GM20000 (cell line): ENCODE measurements at regions not wholly inside any gene's neighbourhood (a gene's known extent, or its start where the extent isn't known, plus 50 kb on each side); places are given as distances from the start of the nearest gene placed in this dataset.
"Not testable (repeated sequence)": the region's sequence is repeated elsewhere in the genome, so short reads cannot be mapped to it uniquely, and the experiment has no call there.

Experiments
- DNase-seq: peaks from one replicate; pipeline ENCODE4 v3.0.0; 2012; ENCODE audit warnings: low spot score
- TF ChIP-seq, protein P1 (sequence below): IDR thresholded peaks from 2 replicates; pipeline ENCODE4 v1.5.1; 2012; ENCODE audit warnings: mild to moderate bottlenecking, control low read depth; ENCODE audit errors: extremely low read depth, missing control alignments

DNA sequence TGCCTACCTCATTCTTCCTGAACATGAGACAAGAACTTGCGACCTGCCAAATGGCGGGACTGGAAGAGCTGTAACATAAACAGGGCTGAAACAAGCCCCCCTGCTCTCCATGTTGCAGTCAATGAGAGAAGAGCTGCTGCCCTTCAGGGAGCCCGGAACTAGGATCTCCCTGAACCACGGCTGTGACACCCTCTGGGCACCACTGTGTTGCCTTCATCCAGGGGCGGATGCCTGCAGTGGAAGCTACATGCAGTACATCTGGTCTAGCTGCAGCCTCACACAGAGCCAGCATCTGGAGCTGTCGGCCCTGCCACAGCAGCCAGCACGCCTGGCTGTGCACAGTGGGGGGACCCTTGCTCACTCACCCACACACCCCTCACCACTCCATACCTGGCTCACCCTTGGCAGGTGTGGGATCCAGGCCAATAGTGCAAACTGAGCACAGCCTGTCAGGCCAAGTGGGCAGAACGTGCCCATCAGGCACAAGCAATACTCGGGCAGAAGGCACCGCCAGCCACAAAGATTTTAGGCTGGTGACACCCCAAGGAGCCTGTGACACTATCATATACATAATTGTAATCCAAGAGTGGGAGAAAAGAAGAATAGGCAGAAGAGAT is 451.3 kb downstream of the HTR1B start:
- TF ChIP-seq, protein P1, sequence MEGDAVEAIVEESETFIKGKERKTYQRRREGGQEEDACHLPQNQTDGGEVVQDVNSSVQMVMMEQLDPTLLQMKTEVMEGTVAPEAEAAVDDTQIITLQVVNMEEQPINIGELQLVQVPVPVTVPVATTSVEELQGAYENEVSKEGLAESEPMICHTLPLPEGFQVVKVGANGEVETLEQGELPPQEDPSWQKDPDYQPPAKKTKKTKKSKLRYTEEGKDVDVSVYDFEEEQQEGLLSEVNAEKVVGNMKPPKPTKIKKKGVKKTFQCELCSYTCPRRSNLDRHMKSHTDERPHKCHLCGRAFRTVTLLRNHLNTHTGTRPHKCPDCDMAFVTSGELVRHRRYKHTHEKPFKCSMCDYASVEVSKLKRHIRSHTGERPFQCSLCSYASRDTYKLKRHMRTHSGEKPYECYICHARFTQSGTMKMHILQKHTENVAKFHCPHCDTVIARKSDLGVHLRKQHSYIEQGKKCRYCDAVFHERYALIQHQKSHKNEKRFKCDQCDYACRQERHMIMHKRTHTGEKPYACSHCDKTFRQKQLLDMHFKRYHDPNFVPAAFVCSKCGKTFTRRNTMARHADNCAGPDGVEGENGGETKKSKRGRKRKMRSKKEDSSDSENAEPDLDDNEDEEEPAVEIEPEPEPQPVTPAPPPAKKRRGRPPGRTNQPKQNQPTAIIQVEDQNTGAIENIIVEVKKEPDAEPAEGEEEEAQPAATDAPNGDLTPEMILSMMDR: no peak

DNA sequence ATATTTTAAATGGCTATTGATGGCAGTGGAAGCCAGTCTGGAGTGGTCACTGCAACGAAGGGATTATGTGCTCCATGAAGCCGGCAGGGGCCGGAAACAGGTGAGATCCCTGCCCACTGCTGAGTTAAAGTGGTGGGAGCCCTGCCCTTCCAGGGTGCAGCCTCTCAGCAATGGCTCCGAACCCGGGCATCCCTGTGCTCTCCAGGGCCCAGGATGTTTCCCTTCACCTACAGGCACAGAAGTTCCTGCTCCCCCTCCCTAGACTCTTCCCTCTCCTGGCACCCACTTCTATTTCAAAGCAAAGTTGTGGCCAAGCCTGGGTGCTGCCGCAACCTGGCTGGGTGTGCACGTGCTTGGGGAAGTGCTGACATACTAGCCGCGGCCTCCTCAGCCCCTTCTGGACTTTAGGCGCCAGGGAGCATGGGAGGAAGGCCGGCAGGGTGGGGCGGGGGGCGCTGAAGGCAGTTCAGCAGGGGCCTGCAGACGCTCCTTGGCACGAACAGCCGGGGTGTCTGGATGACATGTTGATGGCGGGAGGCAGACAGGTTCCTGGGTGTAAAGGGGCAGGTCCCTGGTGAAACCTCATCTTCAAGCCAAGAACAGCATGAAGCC is 452.3 kb downstream of the HTR1B start:
- no peak for DNase-seq
- TF ChIP-seq, protein P1: no peak

More for the DNA sequence above, 451.3 kb downstream of the HTR1B start:
- no peak for DNase-seq

DNA sequence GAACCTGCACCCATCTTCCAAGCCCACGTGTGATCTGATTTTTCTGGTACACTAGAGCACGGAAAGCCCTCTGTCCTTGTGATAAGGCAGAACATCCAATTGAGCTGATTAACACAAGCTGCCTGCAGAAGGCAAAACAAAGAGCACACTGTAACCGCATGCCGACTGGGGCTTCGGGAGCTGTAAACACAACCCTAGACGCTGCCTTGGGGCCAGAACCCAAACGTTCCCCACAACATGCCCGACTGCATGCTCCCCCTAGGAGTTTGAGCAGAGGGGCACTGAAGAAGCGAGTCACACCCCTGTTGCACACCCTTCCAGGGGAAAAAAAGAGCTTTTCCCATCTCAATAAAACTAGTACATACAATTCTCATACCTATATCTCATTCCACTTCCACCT is 470.7 kb downstream of the HTR1B start:
- TF ChIP-seq, protein P1: no peak
- DNase-seq: no peak

DNA sequence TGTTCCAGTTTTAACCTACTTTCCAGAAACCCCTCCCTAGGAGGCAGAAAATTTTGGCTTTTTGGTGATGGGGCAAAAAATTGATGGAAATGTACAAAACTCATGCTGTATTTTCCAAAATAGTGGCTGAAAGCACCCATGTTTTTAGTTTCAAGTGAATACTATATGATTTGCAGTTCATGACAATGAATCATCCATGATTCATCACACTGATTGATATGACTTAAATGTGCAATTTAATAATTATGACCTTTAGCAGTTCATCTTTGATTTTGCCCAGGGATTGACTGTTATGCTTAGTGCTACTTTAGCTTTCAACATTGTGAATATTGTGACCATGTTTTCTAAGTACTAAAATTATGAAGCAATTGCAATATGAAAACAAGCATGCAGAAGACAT is 478.7 kb downstream of the HTR1B start:
- DNase-seq: no peak
- TF ChIP-seq, protein P1: no peak

DNA sequence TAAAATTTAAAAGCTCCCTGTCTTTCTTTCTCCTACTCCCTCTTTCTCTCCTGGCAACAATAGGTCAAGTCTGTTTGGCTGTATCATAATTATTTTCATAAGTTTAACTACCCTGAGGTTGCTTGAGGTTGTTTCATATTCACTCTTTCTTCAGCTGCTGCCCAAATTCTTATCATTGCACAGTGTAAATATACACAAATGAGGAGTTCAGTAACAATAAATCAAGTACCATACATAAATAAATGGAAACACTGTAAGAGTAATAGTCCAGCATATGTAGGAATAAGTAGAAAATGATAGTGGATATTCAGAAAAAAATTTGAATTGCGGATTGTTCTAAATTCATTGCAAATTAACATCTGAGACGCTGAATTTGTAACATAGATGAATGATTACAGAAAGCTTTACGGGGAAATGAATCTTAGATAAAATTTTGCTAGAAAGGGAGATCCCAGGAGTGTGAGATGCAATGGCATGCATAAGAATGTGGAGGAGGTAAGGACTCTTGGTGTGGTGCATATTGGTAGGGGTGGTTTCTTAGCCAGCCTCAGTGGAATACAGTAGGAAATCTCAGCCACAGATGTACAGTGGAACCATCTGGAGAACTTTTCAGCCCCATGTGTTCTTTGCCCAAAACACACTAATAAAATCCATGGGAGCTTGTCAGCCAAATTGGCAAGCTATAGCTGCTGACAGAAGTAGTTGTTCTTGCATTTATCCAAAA is 480.7 kb downstream of the HTR1B start:
- no peak for DNase-seq
- TF ChIP-seq, protein P1: no peak

DNA sequence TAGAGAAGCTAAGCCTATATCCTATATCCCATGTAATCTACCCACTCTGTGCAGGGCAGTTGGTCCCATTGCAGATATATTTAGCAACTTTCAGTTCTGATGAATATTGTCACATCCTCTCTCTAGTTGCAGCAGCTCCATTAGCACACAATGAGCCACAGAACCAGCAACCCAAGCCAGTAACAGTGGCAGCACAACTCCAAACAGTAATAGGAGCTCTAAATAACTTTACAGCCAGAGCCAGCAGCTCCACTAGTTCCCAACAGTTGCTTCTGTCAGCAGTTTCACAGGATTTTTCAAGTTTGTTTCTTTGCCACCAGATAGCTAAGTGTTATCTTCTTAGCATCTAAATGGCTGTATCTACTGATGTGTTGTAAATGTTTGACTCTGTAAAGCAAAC is 490.8 kb downstream of the HTR1B start:
- TF ChIP-seq, protein P1: no peak
- DNase-seq: no peak

DNA sequence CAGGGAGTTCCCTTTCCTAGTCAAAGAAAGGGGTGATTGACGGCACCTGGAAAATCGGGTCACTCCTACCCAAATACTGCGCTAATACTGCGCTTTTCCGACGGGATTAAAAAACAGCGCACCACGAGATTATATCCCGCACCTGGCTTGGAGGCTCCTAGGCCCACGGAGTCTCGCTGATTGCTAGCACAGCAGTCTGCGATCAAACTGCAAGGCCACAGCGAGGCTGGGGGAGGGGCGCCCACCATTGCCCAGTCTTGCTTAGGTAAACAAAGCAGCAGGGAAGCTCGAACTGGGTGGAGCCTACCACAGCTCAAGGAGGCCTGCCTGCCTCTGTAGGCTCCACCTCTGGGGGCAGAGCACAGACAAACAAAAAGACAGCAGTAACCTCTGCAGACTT is 504.1 kb downstream of the HTR1B start:
- not testable (repeated sequence) for DNase-seq
